ENCODE measurements at regions not wholly inside any gene's neighbourhood (a gene's known extent, or its start where the extent isn't known, plus 50 kb on each side); places are given as distances from the start of the nearest gene placed in this dataset.

- no peak for TF ChIP-seq POLR2AphosphoS5 (IDR thresholded peaks at IDR 0.05)
- no peak for TF ChIP-seq POLR2A (IDR thresholded peaks at IDR 0.05; ENCODE audit: low read depth)
Measured at GRCh38 chr3:24645047-24645446, 150.4 kb upstream of the THRB start.

All from esophagus muscularis mucosa (tissue), 2 donors.